WTC11 (cell line): ENCODE measurements at regions not wholly inside any gene's neighbourhood (a gene's known extent, or its start where the extent isn't known, plus 50 kb on each side); places are given as distances from the start of the nearest gene placed in this dataset.

Experiments used
- ATAC-seq: fragments of 200-7000 bp; cut with Tn5 transposase; 2 replicates; pipeline ENCODE4 v1.10.0; 2021; ENCODE audit warnings: mild to moderate bottlenecking, moderate library complexity
- CTCF ChIA-PET: fragments of 300-600 bp; sonication (Branson Sonifier 250); formaldehyde crosslinking; loops from one replicate; lab custom pipeline; 2021; ENCODE audit warnings: antibody characterized with exemption; lab: Charles Lee
- POLR2A ChIA-PET: fragments of 350-600 bp; sonication (Branson Sonifier 250); formaldehyde crosslinking; loops from one replicate; lab custom pipeline; 2021; ENCODE audit warnings: antibody characterized with exemption; lab: Charles Lee
- DNase-seq: peaks from one replicate; pipeline ENCODE4 v3.0.0; 2021; ENCODE audit warnings: low spot score
- H3K27ac Mint-ChIP-seq: 2 replicates; pipeline ENCODE4 v1.8.0; 2021; ENCODE audit warnings: mixed read lengths
- H3K27me3 Mint-ChIP-seq: 2 replicates; pipeline ENCODE4 v1.8.0; 2021; ENCODE audit warnings: low read depth, mild to moderate bottlenecking, moderate library complexity, mixed read lengths
- H3K36me3 Mint-ChIP-seq: 2 replicates; pipeline ENCODE4 v1.8.0; 2021; ENCODE audit warnings: mixed read lengths
- H3K4me1 Mint-ChIP-seq: 2 replicates; pipeline ENCODE4 v1.8.0; 2022; ENCODE audit warnings: mixed read lengths
- H3K4me3 Mint-ChIP-seq: 2 replicates; pipeline ENCODE4 v1.8.0; 2021; ENCODE audit warnings: mild to moderate bottlenecking, moderate library complexity, mixed read lengths
- H3K9me3 Mint-ChIP-seq: 2 replicates; pipeline ENCODE4 v1.8.0; 2021; ENCODE audit warnings: mixed read lengths
- CREB1 ChIP-seq: sonication (generic); formaldehyde crosslinking; IDR thresholded peaks from 2 replicates; pipeline ENCODE4 v1.8.0; 2023; ENCODE audit warnings: mild to moderate bottlenecking, missing genetic modification reagents
- ELF4 ChIP-seq: sonication (generic); formaldehyde crosslinking; IDR thresholded peaks from 2 replicates; pipeline ENCODE4 v1.8.1; 2022; ENCODE audit warnings: low read depth, mild to moderate bottlenecking, moderate library complexity, missing genetic modification reagents
- GABPB1 ChIP-seq: sonication (generic); formaldehyde crosslinking; IDR thresholded peaks from 2 replicates; pipeline ENCODE4 v1.8.1; 2023; ENCODE audit warnings: mild to moderate bottlenecking, missing genetic modification reagents
- HMGA2 ChIP-seq: fragments of 250-450 bp; sonication (Bioruptor Pico); IDR thresholded peaks from 2 replicates; pipeline ENCODE4 v1.4.0; 2021; ENCODE audit warnings: mild to moderate bottlenecking, moderate library complexity
- KAT7 ChIP-seq: sonication (generic); formaldehyde crosslinking; IDR thresholded peaks from 2 replicates; pipeline ENCODE4 v1.8.1; 2023; ENCODE audit warnings: missing genetic modification reagents, mild to moderate bottlenecking, borderline replicate concordance
- NFATC4 ChIP-seq: fragments of 250-450 bp; sonication (Bioruptor Pico); IDR thresholded peaks from 2 replicates; pipeline ENCODE4 v1.9.0; 2021; ENCODE audit warnings: mild to moderate bottlenecking
- OVOL2 ChIP-seq: fragments of 250-450 bp; sonication (Bioruptor Pico); IDR thresholded peaks from 2 replicates; pipeline ENCODE4 v1.9.0; 2021; ENCODE audit warnings: mild to moderate bottlenecking, borderline replicate concordance
- STAT6 ChIP-seq: sonication (generic); formaldehyde crosslinking; conservative IDR thresholded peaks from 2 replicates; pipeline ENCODE4 v1.8.1; 2023; ENCODE audit warnings: mild to moderate bottlenecking, low read depth, missing genetic modification reagents, moderate library complexity
- TEAD1 ChIP-seq: sonication (generic); formaldehyde crosslinking; IDR thresholded peaks from 2 replicates; pipeline ENCODE4 v1.8.0; 2022; ENCODE audit warnings: mild to moderate bottlenecking, missing genetic modification reagents
- ZNF671 ChIP-seq: fragments of 250-450 bp; sonication (Bioruptor Pico); IDR thresholded peaks from 2 replicates; pipeline ENCODE4 v1.8.0; 2021; ENCODE audit warnings: mild to moderate bottlenecking
- TF ChIP-seq, protein P1 (sequence below): fragments of 250-450 bp; sonication (Bioruptor Pico); IDR thresholded peaks from 2 replicates; pipeline ENCODE4 v1.9.0; 2021; ENCODE audit warnings: mild to moderate bottlenecking, borderline replicate concordance
- TF ChIP-seq, protein P2 (sequence below): sonication (generic); formaldehyde crosslinking; IDR thresholded peaks from 2 replicates; pipeline ENCODE4 v1.8.1; 2023; ENCODE audit warnings: mild to moderate bottlenecking, missing genetic modification reagents
- TF ChIP-seq, protein P3 (sequence below): sonication (generic); formaldehyde crosslinking; IDR thresholded peaks from 2 replicates; pipeline ENCODE4 v1.8.0; 2022; ENCODE audit warnings: mild to moderate bottlenecking, missing genetic modification reagents
- TF ChIP-seq, protein P4 (sequence below): fragments of 250-450 bp; sonication (Bioruptor Pico); IDR thresholded peaks from 2 replicates; pipeline ENCODE4 v1.9.0; 2021; ENCODE audit warnings: moderate library complexity, mild to moderate bottlenecking, inconsistent platforms, borderline replicate concordance
- TF ChIP-seq, protein P5 (sequence below): sonication (generic); formaldehyde crosslinking; conservative IDR thresholded peaks from 2 replicates; pipeline ENCODE4 v1.8.1; 2022; ENCODE audit warnings: mild to moderate bottlenecking, missing genetic modification reagents
- TF ChIP-seq, protein P6 (sequence below): fragments of 250-450 bp; sonication (Bioruptor Pico); IDR thresholded peaks from 2 replicates; pipeline ENCODE4 v1.9.0; 2021; ENCODE audit warnings: mild to moderate bottlenecking

DNA sequence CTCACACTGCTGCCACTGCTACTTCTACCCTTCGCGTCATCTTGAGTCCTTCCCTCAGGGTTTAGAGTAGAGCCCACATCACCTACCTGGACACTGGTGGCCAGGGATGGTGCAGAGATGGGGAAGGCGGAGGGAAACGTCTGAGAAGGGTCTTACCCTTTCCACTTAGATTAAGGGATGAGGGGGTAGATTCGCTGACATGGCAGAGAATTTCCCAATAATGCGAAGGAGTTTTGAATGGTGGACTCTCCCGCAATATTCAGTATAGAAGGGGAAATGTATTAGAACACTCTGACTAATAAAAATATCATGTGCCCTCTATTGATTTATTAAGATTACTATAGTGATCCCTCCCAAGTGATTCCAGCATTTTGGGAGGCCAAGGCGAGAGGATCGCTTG, 209.5 kb upstream of the KIAA1217 start:
- no peak for DNase-seq
- TF ChIP-seq, protein P1, sequence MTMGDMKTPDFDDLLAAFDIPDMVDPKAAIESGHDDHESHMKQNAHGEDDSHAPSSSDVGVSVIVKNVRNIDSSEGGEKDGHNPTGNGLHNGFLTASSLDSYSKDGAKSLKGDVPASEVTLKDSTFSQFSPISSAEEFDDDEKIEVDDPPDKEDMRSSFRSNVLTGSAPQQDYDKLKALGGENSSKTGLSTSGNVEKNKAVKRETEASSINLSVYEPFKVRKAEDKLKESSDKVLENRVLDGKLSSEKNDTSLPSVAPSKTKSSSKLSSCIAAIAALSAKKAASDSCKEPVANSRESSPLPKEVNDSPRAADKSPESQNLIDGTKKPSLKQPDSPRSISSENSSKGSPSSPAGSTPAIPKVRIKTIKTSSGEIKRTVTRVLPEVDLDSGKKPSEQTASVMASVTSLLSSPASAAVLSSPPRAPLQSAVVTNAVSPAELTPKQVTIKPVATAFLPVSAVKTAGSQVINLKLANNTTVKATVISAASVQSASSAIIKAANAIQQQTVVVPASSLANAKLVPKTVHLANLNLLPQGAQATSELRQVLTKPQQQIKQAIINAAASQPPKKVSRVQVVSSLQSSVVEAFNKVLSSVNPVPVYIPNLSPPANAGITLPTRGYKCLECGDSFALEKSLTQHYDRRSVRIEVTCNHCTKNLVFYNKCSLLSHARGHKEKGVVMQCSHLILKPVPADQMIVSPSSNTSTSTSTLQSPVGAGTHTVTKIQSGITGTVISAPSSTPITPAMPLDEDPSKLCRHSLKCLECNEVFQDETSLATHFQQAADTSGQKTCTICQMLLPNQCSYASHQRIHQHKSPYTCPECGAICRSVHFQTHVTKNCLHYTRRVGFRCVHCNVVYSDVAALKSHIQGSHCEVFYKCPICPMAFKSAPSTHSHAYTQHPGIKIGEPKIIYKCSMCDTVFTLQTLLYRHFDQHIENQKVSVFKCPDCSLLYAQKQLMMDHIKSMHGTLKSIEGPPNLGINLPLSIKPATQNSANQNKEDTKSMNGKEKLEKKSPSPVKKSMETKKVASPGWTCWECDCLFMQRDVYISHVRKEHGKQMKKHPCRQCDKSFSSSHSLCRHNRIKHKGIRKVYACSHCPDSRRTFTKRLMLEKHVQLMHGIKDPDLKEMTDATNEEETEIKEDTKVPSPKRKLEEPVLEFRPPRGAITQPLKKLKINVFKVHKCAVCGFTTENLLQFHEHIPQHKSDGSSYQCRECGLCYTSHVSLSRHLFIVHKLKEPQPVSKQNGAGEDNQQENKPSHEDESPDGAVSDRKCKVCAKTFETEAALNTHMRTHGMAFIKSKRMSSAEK (CRISPR knock-in tag), result no peak
- TF ChIP-seq, protein P2, sequence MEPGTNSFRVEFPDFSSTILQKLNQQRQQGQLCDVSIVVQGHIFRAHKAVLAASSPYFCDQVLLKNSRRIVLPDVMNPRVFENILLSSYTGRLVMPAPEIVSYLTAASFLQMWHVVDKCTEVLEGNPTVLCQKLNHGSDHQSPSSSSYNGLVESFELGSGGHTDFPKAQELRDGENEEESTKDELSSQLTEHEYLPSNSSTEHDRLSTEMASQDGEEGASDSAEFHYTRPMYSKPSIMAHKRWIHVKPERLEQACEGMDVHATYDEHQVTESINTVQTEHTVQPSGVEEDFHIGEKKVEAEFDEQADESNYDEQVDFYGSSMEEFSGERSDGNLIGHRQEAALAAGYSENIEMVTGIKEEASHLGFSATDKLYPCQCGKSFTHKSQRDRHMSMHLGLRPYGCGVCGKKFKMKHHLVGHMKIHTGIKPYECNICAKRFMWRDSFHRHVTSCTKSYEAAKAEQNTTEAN (CRISPR knock-in tag), result no peak
- TF ChIP-seq NFATC4 (CRISPR knock-in tag) (no peak), HMGA2 (CRISPR knock-in tag) (no peak), KAT7 (no peak), TEAD1 (no peak), ZNF671 (CRISPR knock-in tag) (no peak), STAT6 (CRISPR knock-in tag) (no peak), CREB1 (CRISPR knock-in tag) (no peak)
- TF ChIP-seq, protein P3, sequence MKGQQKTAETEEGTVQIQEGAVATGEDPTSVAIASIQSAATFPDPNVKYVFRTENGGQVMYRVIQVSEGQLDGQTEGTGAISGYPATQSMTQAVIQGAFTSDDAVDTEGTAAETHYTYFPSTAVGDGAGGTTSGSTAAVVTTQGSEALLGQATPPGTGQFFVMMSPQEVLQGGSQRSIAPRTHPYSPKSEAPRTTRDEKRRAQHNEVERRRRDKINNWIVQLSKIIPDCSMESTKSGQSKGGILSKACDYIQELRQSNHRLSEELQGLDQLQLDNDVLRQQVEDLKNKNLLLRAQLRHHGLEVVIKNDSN (CRISPR knock-in tag), result no peak
- Mint-ChIP-seq H3K4me3 (no peak overlapping the region), H3K9me3 (no peaks in the 10 kb centered on the region), H3K27ac (no peak overlapping the region), H3K4me1 (no peaks in the 10 kb centered on the region; the same call in 1 of the 2 replicates), H3K36me3 (no peaks in the 10 kb centered on the region), H3K27me3 (no peaks in the 10 kb centered on the region)
- POLR2A ChIA-PET, result no interaction called here
- CTCF ChIA-PET, result no interaction called here
- ATAC-seq, result no peak

DNA sequence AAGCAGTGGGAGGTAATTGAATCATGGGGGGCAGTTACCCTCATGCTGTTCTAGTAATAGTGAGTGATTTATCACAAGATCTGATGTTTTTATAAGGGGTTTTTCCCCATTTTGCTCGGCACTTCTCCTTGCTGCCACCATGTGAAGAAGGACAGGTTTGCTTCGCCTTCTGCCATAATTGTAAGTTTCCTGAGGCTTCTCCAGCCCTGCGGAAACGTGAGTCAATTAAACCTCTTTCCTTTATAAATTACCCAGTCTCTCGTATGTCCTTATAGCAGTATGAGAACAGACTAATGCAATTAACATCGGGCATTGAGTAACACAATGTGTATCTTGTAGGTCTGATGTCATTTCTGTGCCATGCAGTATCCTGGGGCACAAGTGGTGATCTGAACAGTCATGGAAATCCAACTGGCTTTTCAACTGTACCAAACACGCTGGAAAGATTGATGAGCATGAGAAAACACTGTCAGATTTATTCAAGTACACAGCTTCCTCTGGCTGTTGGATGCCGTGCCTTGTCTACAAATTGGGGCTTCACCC, 208.6 kb upstream of the KIAA1217 start:
- no peak overlapping the region for H3K4me3 Mint-ChIP-seq
- no peaks in the 10 kb centered on the region for H3K36me3 Mint-ChIP-seq
- no peaks in the 10 kb centered on the region for H3K27me3 Mint-ChIP-seq
- ChIA-PET CTCF (no interaction called here), POLR2A (no interaction called here)
- TF ChIP-seq, protein P4, sequence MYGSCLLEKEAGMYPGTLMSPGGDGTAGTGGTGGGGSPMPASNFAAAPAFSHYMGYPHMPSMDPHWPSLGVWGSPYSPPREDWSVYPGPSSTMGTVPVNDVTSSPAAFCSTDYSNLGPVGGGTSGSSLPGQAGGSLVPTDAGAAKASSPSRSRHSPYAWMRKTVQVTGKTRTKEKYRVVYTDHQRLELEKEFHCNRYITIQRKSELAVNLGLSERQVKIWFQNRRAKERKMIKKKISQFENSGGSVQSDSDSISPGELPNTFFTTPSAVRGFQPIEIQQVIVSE (CRISPR knock-in tag), result no peak
- TF ChIP-seq, protein P5, sequence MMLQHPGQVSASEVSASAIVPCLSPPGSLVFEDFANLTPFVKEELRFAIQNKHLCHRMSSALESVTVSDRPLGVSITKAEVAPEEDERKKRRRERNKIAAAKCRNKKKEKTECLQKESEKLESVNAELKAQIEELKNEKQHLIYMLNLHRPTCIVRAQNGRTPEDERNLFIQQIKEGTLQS (CRISPR knock-in tag), result no peak
- no peaks in the 10 kb centered on the region for H3K4me1 Mint-ChIP-seq
- H3K9me3 Mint-ChIP-seq, result no peaks in the 10 kb centered on the region
- DNase-seq (no peak), ATAC-seq (no peak)
- no peak overlapping the region for H3K27ac Mint-ChIP-seq

DNA sequence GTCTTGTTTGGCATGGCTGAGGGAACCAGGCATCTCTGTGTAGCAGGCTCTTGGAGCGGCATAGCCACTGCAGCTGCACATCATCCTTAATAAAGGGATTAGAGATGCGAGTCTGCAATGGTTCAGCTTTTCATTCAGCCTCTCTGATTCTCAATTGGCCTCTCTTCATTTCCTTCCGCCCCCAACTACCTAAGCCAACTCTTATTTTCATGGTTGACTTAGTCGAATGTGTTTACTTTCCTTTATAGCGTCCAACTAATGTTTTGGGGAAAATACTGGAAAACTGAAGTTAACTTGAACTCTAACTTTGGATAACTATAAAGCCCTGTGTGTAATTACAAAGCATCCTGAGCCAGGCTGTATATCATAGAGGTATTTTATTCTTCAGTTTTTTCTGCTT, 202.2 kb upstream of the KIAA1217 start:
- no peak for TF ChIP-seq HMGA2 (CRISPR knock-in tag)
- no peak for TF ChIP-seq OVOL2 (CRISPR knock-in tag)
- no peak for TF ChIP-seq ELF4 (CRISPR knock-in tag)
- TF ChIP-seq, protein P6, sequence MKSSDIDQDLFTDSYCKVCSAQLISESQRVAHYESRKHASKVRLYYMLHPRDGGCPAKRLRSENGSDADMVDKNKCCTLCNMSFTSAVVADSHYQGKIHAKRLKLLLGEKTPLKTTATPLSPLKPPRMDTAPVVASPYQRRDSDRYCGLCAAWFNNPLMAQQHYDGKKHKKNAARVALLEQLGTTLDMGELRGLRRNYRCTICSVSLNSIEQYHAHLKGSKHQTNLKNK (CRISPR knock-in tag), result no peak
- no peak for TF ChIP-seq GABPB1 (CRISPR knock-in tag)
- CTCF ChIA-PET, result no interaction called here
- Mint-ChIP-seq H3K9me3 (no peaks in the 10 kb centered on the region), H3K27me3 (no peaks in the 10 kb centered on the region), H3K4me1 (peaks cover 17% of the 10 kb centered on the region), H3K4me3 (no peak overlapping the region), H3K27ac (no peak overlapping the region), H3K36me3 (no peaks in the 10 kb centered on the region)
- ATAC-seq (no peak), DNase-seq (no peak)
- POLR2A ChIA-PET, result no interaction called here
